SH-SY5Y (cell line): ENCODE measurements at regions not wholly inside any gene's neighbourhood (a gene's known extent, or its start where the extent isn't known, plus 50 kb on each side); places are given as distances from the start of the nearest gene placed in this dataset.

Experiments used
- GATA2 ChIP-seq: IDR thresholded peaks from 2 replicates; pipeline ENCODE4 v1.6.1; 2011; ENCODE audit warnings: mild to moderate bottlenecking, low read depth, low read length
- GATA3 ChIP-seq: IDR thresholded peaks from 2 replicates; pipeline ENCODE4 v1.6.1; 2011; ENCODE audit warnings: low read depth, mild to moderate bottlenecking, low read length, moderate library complexity

DNA sequence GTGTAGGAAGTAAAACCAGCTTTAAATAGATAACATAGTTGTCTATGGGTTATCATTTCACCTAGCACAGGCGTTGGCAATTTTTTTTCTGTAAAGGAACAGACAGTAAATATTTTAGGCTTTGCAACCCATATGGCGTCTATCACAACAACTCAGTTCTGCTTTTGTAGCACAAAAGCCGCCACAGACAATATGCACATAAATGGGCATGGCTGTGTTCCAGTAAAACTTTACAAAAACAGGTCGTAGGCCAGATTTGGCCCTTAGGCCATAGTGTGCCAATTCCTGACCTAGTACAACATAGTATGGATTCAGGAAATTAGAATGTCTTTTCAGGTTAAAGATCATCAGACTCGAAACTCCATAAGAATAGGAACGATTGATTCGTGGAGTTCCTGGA is 265.3 kb upstream of the GK2 start:
- TF ChIP-seq GATA2 (no peak), GATA3 (no peak)
